ENCODE measurements at regions not wholly inside any gene's neighbourhood (a gene's known extent, or its start where the extent isn't known, plus 50 kb on each side); places are given as distances from the start of the nearest gene placed in this dataset.

DNA sequence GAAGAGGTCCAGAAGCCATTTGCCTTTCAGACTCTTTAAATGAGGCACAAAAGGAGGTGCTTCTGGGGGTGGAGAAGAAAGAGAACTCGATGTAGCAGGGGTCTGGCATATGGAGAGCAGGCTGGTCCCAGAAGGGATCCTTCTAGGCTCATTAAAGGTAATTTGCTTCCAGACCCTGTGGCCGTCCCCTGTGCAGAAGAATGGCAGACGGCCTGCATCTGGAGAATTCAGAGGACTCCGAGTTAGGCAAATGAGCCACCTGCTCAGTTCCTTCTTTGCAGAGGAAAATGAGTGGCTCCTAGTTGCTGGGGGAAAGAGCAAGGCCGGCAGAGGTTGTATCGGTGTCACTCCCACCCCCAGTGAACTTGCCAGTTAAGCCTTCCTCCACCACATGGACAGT lies 73.8 kb upstream of the FAM180A start:
- no peak overlapping the region for H3K4me2 ChIP-seq (ENCODE audit: low read length)
- H3K36me3 ChIP-seq (ENCODE audit: control insufficient read depth, insufficient read depth, low read length): no peaks in the 10 kb centered on the region
- H3K9me3 ChIP-seq (ENCODE audit: control insufficient read depth, low read length): no peaks in the 10 kb centered on the region
- H2AFZ ChIP-seq: no peak overlapping the region
- H3K4me1 ChIP-seq: no peaks in the 10 kb centered on the region
- H3K27ac ChIP-seq: no peak overlapping the region
- no peak overlapping the region for H3K9ac ChIP-seq
- H3K4me3 ChIP-seq (ENCODE audit: low read depth, low read length): no peak overlapping the region
- TF ChIP-seq, protein P1, sequence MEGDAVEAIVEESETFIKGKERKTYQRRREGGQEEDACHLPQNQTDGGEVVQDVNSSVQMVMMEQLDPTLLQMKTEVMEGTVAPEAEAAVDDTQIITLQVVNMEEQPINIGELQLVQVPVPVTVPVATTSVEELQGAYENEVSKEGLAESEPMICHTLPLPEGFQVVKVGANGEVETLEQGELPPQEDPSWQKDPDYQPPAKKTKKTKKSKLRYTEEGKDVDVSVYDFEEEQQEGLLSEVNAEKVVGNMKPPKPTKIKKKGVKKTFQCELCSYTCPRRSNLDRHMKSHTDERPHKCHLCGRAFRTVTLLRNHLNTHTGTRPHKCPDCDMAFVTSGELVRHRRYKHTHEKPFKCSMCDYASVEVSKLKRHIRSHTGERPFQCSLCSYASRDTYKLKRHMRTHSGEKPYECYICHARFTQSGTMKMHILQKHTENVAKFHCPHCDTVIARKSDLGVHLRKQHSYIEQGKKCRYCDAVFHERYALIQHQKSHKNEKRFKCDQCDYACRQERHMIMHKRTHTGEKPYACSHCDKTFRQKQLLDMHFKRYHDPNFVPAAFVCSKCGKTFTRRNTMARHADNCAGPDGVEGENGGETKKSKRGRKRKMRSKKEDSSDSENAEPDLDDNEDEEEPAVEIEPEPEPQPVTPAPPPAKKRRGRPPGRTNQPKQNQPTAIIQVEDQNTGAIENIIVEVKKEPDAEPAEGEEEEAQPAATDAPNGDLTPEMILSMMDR (IDR thresholded peaks at IDR 0.05): no peak
- no peaks in the 10 kb centered on the region for H3K79me2 ChIP-seq
- H3K27me3 ChIP-seq (ENCODE audit: control insufficient read depth, insufficient read depth, low read length): no peaks in the 10 kb centered on the region

DNA sequence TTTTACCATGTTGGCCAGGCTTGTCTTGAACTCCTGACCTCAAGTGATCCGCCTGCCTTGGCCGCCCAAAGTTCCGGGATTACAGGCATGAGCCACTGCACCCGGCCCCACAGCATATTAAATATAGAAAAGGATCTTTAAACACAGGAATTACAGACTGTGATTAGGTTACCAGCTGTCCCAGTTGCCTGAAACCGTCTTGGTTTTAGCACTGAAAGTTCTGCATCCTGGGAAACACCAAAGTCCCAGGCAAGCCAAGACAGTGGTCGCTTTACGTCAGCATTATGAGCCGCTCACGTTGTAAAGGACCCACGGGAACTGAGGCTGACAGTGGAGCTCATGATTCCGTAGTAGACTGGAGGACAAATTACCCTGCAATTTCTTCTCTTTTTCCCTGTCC lies 69.0 kb upstream of the FAM180A start:
- Histone ChIP-seq H3K4me2 (ENCODE audit: low read length) (no peak overlapping the region), H3K9ac (no peak overlapping the region), H3K9me3 (ENCODE audit: control insufficient read depth, low read length) (no peaks in the 10 kb centered on the region), H3K36me3 (ENCODE audit: control insufficient read depth, insufficient read depth, low read length) (no peaks in the 10 kb centered on the region), H3K79me2 (no peaks in the 10 kb centered on the region), H3K27ac (no peak overlapping the region), H2AFZ (no peak overlapping the region), H3K4me3 (ENCODE audit: low read depth, low read length) (no peak overlapping the region), H3K4me1 (no peaks in the 10 kb centered on the region), H3K27me3 (ENCODE audit: control insufficient read depth, insufficient read depth, low read length) (no peaks in the 10 kb centered on the region)
- TF ChIP-seq, protein P1 (IDR thresholded peaks at IDR 0.05): no peak

DNA sequence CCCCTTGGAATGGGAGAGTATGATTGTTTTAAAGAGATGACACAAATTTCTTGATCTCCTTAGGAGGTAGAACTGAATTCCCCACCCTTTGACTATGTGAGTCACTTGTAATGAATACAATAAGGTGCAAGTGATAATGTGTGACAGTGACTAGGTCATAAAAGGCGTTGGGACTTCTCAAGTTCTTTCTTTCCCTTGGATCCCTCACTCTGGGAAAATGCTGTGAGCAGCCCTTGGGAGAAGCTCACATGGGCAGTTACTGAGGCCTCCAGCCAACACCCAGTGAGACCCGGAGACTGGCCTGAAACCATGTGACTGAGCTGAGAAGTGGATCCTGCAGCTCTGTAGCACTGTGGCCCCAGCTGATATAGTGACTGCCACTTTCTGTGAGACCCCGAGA lies 66.4 kb upstream of the FAM180A start:
- Histone ChIP-seq H3K27me3 (ENCODE audit: control insufficient read depth, insufficient read depth, low read length) (no peaks in the 10 kb centered on the region), H3K79me2 (no peaks in the 10 kb centered on the region), H3K27ac (no peak overlapping the region), H3K4me3 (ENCODE audit: low read depth, low read length) (no peak overlapping the region), H3K9ac (no peak overlapping the region), H3K9me3 (ENCODE audit: control insufficient read depth, low read length) (no peaks in the 10 kb centered on the region), H3K4me2 (ENCODE audit: low read length) (no peak overlapping the region), H2AFZ (no peak overlapping the region), H3K4me1 (no peaks in the 10 kb centered on the region), H3K36me3 (ENCODE audit: control insufficient read depth, insufficient read depth, low read length) (no peaks in the 10 kb centered on the region)
- TF ChIP-seq, protein P1 (IDR thresholded peaks at IDR 0.05): no peak

DNA sequence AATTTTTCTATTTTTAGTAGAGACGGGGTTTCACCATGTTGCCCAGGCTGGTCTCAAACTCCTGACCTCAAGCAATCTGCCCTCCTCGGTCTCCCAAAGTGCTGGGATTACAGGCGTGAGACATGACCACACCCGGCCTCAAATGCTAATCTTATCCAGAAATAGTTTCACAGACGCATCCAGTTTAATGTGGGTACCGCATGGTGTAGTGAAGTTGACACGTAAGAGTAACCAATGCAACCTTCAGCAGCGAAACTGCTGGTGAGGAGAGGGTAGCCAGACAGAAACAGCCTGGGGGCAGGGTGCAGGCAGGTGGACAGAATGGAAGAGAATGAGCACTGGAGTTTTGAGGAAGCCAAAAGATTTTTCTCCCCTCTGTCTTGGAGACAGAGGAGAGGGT lies 63.5 kb upstream of the FAM180A start:
- no peaks in the 10 kb centered on the region for H3K79me2 ChIP-seq
- H3K27me3 ChIP-seq (ENCODE audit: control insufficient read depth, insufficient read depth, low read length): no peaks in the 10 kb centered on the region
- no peaks in the 10 kb centered on the region for H3K9me3 ChIP-seq (ENCODE audit: control insufficient read depth, low read length)
- no peak overlapping the region for H3K9ac ChIP-seq
- no peak overlapping the region for H2AFZ ChIP-seq
- no peaks in the 10 kb centered on the region for H3K36me3 ChIP-seq (ENCODE audit: control insufficient read depth, insufficient read depth, low read length)
- no peak overlapping the region for H3K4me3 ChIP-seq (ENCODE audit: low read depth, low read length)
- peaks cover 4% of the 10 kb centered on the region for H3K4me1 ChIP-seq
- TF ChIP-seq, protein P1 (IDR thresholded peaks at IDR 0.05): no peak
- no peak overlapping the region for H3K27ac ChIP-seq
- no peak overlapping the region for H3K4me2 ChIP-seq (ENCODE audit: low read length)

DNA sequence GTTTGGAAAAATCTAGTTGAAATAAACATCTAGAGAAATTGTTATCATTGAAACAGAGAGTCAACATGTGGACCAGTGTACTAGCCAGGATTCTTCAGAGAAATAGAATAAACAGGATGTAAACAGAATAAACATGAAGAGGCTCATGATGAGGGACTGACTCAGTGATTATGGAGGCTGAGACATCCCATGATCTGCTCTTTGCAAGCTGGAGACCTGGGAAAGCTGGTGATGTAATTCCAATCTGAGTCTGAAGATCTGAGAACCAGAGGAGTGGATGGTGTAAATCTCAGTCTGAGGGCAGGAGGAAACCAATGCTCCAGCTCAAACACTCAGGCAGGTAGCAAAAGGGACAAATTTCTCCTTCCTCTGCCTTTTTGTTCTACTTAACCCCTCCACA lies 62.9 kb upstream of the FAM180A start:
- Histone ChIP-seq H3K27me3 (ENCODE audit: control insufficient read depth, insufficient read depth, low read length) (no peaks in the 10 kb centered on the region), H3K79me2 (no peaks in the 10 kb centered on the region), H2AFZ (no peak overlapping the region), H3K27ac (no peak overlapping the region), H3K9me3 (ENCODE audit: control insufficient read depth, low read length) (no peaks in the 10 kb centered on the region), H3K36me3 (ENCODE audit: control insufficient read depth, insufficient read depth, low read length) (no peaks in the 10 kb centered on the region), H3K4me3 (ENCODE audit: low read depth, low read length) (no peak overlapping the region), H3K9ac (no peak overlapping the region), H3K4me1 (peaks cover 4% of the 10 kb centered on the region), H3K4me2 (ENCODE audit: low read length) (no peak overlapping the region)
- TF ChIP-seq, protein P1 (IDR thresholded peaks at IDR 0.05): no peak

Measured in parathyroid adenoma (tissue), 2 donors.